Stimulated activated CD4-positive, alpha-beta T cell treated with anti-CD3 and anti-CD28 coated beads, Interleukin-1b, Interleukin-23, amount 100 ng/mL, for 48 hours (primary cell): ENCODE measurements at regions not wholly inside any gene's neighbourhood (a gene's known extent, or its start where the extent isn't known, plus 50 kb on each side); places are given as distances from the start of the nearest gene placed in this dataset.
"Not testable (repeated sequence)": the region's sequence is repeated elsewhere in the genome, so short reads cannot be mapped to it uniquely, and the experiment has no call there.

ENCODE experiments used
- DNase-seq: peaks from one replicate; pipeline ENCODE4 v3.0.0-alpha.2; 2020

- no peak for DNase-seq
Observed at GRCh38 chr12:72723732-72724131, 451.6 kb downstream of the TRHDE start.

- DNase-seq: no peak
Observed at GRCh38 chr12:72729451-72730010, 457.4 kb downstream of the TRHDE start.

GRCh38 chr12:72734581-72734980, 462.4 kb downstream of the TRHDE start:
- DNase-seq: no peak

- DNase-seq: no peak
Observed at GRCh38 chr12:72738811-72739210, 466.6 kb downstream of the TRHDE start.

GRCh38 chr12:72740064-72740463, 467.9 kb downstream of the TRHDE start:
- no peak for DNase-seq

- no peak for DNase-seq
Observed at GRCh38 chr12:72742568-72742967, 470.4 kb downstream of the TRHDE start.

GRCh38 chr12:72746048-72746447, 473.9 kb downstream of the TRHDE start:
- DNase-seq: no peak

- DNase-seq: no peak
Observed at GRCh38 chr12:72747111-72747849, 475.1 kb downstream of the TRHDE start.

- DNase-seq: no peak
Observed at GRCh38 chr12:72748971-72749370, 476.8 kb downstream of the TRHDE start.

- DNase-seq: no peak
Observed at GRCh38 chr12:72753571-72753970, 481.4 kb downstream of the TRHDE start.

- DNase-seq: not testable (repeated sequence)
Observed at GRCh38 chr12:72754026-72754425, 481.9 kb downstream of the TRHDE start.

- DNase-seq: no peak
Observed at GRCh38 chr12:72766517-72766916, 494.3 kb downstream of the TRHDE start.

- DNase-seq: no peak
Observed at GRCh38 chr12:72774023-72774422, 501.9 kb downstream of the TRHDE start.

- DNase-seq: no peak
Observed at GRCh38 chr12:72777806-72778205, 505.6 kb downstream of the TRHDE start.

GRCh38 chr12:72790273-72790672, 518.1 kb downstream of the TRHDE start:
- DNase-seq: no peak

GRCh38 chr12:72792889-72793288, 520.7 kb downstream of the TRHDE start:
- no peak for DNase-seq

GRCh38 chr12:72793796-72794195, 521.6 kb downstream of the TRHDE start:
- DNase-seq: no peak

- no peak for DNase-seq
Observed at GRCh38 chr12:72815421-72815820, 543.3 kb downstream of the TRHDE start.

GRCh38 chr12:72828662-72829324, 556.6 kb downstream of the TRHDE start:
- no peak for DNase-seq

GRCh38 chr12:72829838-72830237, 557.7 kb downstream of the TRHDE start:
- no peak for DNase-seq

GRCh38 chr12:72832024-72832423, 559.9 kb downstream of the TRHDE start:
- no peak for DNase-seq

GRCh38 chr12:72836194-72836593, 564.0 kb downstream of the TRHDE start:
- no peak for DNase-seq

GRCh38 chr12:72839696-72840095, 567.5 kb downstream of the TRHDE start:
- DNase-seq: no peak

GRCh38 chr12:72863671-72864070, 591.5 kb downstream of the TRHDE start:
- DNase-seq: no peak
